GM12878 (cell line): ENCODE measurements at regions not wholly inside any gene's neighbourhood (a gene's known extent, or its start where the extent isn't known, plus 50 kb on each side); places are given as distances from the start of the nearest gene placed in this dataset.

Source experiments
- ATAC-seq: fragments of 200-7000 bp; cut with Tn5 transposase; 3 replicates; pipeline ENCODE4 v1.9.1; 2020; ENCODE audit warnings: mild to moderate bottlenecking, moderate library complexity
- BruUV-seq: library from RNA; stranded (reverse); fragments of 400-500 nt; replicated peaks from 2 replicates; lab custom pipeline; 2021; lab: Mats Ljungman, UMichigan
- CTCF ChIA-PET: fragments of 300-600 bp; sonication (Branson Sonifier 250); formaldehyde crosslinking; extraction: SDS; loops from one replicate; lab custom pipeline; 2021; ENCODE audit warnings: inconsistent platforms; lab: Yijun Ruan, JAX
- POLR2A ChIA-PET: fragments of 350-600 bp; formaldehyde crosslinking; extraction: SDS; loops from one replicate; lab custom pipeline; 2021; ENCODE audit warnings: inconsistent platforms; lab: Charles Lee
- RAD21 ChIA-PET: fragments of 300-600 bp; sonication (Branson Sonifier 250); formaldehyde crosslinking; loops from one replicate; lab custom pipeline; 2023; ENCODE audit warnings: antibody characterized with exemption; ENCODE audit not compliant: unreplicated experiment; lab: Charles Lee
- SMC1A ChIA-PET: fragments of 300-600 bp; sonication (Branson Sonifier 250); formaldehyde crosslinking; loops from one replicate; lab custom pipeline; 2023; ENCODE audit not compliant: unreplicated experiment, uncharacterized antibody; lab: Charles Lee
- DNase-seq: peaks from one replicate; pipeline ENCODE4 v3.0.0-alpha.2; 2011; ENCODE audit warnings: low read depth, low spot score
- FAIRE-seq: peaks from 3 replicates; lab custom pipeline; 2011; peaks lifted over from hg19 to GRCh38; lab: Jason Lieb, UNC
- H2AFZ ChIP-seq: 2 replicates; pipeline ENCODE4 v1.6.0; 2011; ENCODE audit warnings: low read depth, low read length, control low read depth; ENCODE audit not compliant: control insufficient read depth
- H3K27ac ChIP-seq: 2 replicates; pipeline ENCODE4 v1.5.1; 2011; ENCODE audit warnings: control low read depth; ENCODE audit not compliant: control insufficient read depth, insufficient read depth
- H3K27me3 ChIP-seq, 2 experiments: replicated peaks in 1 of 2; 2 replicates each; pipeline versions ENCODE4 v1.6.0 to v1.6.1; 2011; ENCODE audit warnings: low read length in 1 of 2; ENCODE audit not compliant: control insufficient read depth in 2 of 2, insufficient read depth in 2 of 2
- H3K36me3 ChIP-seq, 2 experiments: 2 replicates each; pipeline ENCODE4 v1.5.1; 2011; ENCODE audit warnings: low read length in 1 of 2; ENCODE audit not compliant: control insufficient read depth in 2 of 2, insufficient read depth in 2 of 2
- H3K4me1 ChIP-seq: 2 replicates; pipeline ENCODE4 v1.6.1; 2011; ENCODE audit warnings: mild to moderate bottlenecking, low read length, moderate library complexity, mixed read lengths; ENCODE audit not compliant: control insufficient read depth, insufficient read depth
- H3K4me2 ChIP-seq: 2 replicates; pipeline ENCODE4 v1.6.0; 2011; ENCODE audit warnings: control low read depth; ENCODE audit not compliant: control insufficient read depth, insufficient read depth
- H3K4me3 ChIP-seq: fragments of 200-600 bp; sonication (generic); 2 replicates; pipeline ENCODE4 v1.5.1; 2016
- H3K79me2 ChIP-seq: 2 replicates; pipeline ENCODE4 v1.6.0; 2011; ENCODE audit warnings: low read length; ENCODE audit not compliant: control insufficient read depth, insufficient read depth
- H3K9ac ChIP-seq: 2 replicates; pipeline ENCODE4 v1.8.0; 2011; ENCODE audit warnings: low read length, control low read depth, mixed read lengths; ENCODE audit not compliant: control insufficient read depth, insufficient read depth
- H3K9me3 ChIP-seq: replicated peaks from 3 replicates; pipeline ENCODE4 v1.5.1; 2011; ENCODE audit warnings: mild to moderate bottlenecking, low read length; ENCODE audit not compliant: control insufficient read depth, insufficient read depth
- H4K20me1 ChIP-seq: 2 replicates; pipeline ENCODE4 v1.6.0; 2011; ENCODE audit not compliant: control insufficient read depth, insufficient read depth
- CHD1 ChIP-seq: IDR thresholded peaks from 2 replicates; pipeline ENCODE4 v1.6.1; 2012; ENCODE audit warnings: low read depth, low read length, improper control_type of control experiment
- IKZF2 ChIP-seq, 2 experiments: fragments of 450-650 bp; IDR thresholded peaks; 2 replicates each; pipeline ENCODE4 v1.6.1; 2017; ENCODE audit warnings: mild to moderate bottlenecking in 2 of 2, moderate library complexity in 2 of 2
- MYC ChIP-seq: IDR thresholded peaks from 2 replicates; pipeline ENCODE4 v1.6.1; 2011; ENCODE audit warnings: mild to moderate bottlenecking, low read length, moderate library complexity, inconsistent platforms; ENCODE audit not compliant: insufficient read depth, insufficient replicate concordance, insufficient read length, severe bottlenecking
- POU2F2 ChIP-seq: IDR thresholded peaks from 3 replicates; pipeline ENCODE4 v1.6.1; 2011; ENCODE audit warnings: low read depth, mild to moderate bottlenecking, low read length, borderline replicate concordance
- RFX5 ChIP-seq: IDR thresholded peaks from 2 replicates; pipeline ENCODE4 v1.6.1; 2011; ENCODE audit warnings: low read depth, low read length, improper control_type of control experiment
- SP1 ChIP-seq: IDR thresholded peaks from one replicate; pipeline ENCODE4 v1.6.1; 2011; ENCODE audit warnings: low read depth, low read length
- TARDBP ChIP-seq: IDR thresholded peaks from 2 replicates; pipeline ENCODE4 v1.6.1; 2016; ENCODE audit warnings: borderline replicate concordance
- YBX1 ChIP-seq: fragments of 450-650 bp; IDR thresholded peaks from 2 replicates; pipeline ENCODE4 v1.6.1; 2016; ENCODE audit warnings: antibody characterized with exemption
- ZNF274 ChIP-seq: IDR thresholded peaks from one replicate; pipeline ENCODE4 v1.8.0; 2011; ENCODE audit not compliant: insufficient read length, insufficient read depth
- WGBS: methylation state at CpG from one replicate; pipeline ENCODE4 v1.1.6; 2016; ENCODE audit warnings: low lambda C conversion rate; ENCODE audit not compliant: insufficient replicate concordance, insufficient coverage; ENCODE audit errors: missing lambda C conversion rate; 5-methylcytosine and 5-hydroxymethylcytosine counted together
- in situ Hi-C: fragments of 300-500 bp; cut with MboI; formaldehyde crosslinking; loops from 9 replicates; pipeline ENCODE4 v1.14.3; 2018; ENCODE audit warnings: mixed read lengths
- intact Hi-C: fragments of 100-400 bp; cut with micrococcal nuclease; formaldehyde crosslinking; loops from one replicate; pipeline ENCODE4 v1.14.2; 2022; ENCODE audit not compliant: unreplicated experiment
- TF ChIP-seq, protein P1 (sequence below): fragments of 450-650 bp; IDR thresholded peaks from 2 replicates; pipeline ENCODE4 v1.6.1; 2016; ENCODE audit warnings: mild to moderate bottlenecking
- TF ChIP-seq, protein P2 (sequence below): IDR thresholded peaks from 2 replicates; pipeline ENCODE4 v1.6.1; 2011; ENCODE audit warnings: mild to moderate bottlenecking, low read depth, low read length, moderate library complexity; ENCODE audit not compliant: insufficient replicate concordance
- TF ChIP-seq, protein P3 (sequence below): fragments of 450-650 bp; IDR thresholded peaks from 2 replicates; pipeline ENCODE4 v1.6.1; 2017; ENCODE audit warnings: mild to moderate bottlenecking, moderate library complexity

DNA sequence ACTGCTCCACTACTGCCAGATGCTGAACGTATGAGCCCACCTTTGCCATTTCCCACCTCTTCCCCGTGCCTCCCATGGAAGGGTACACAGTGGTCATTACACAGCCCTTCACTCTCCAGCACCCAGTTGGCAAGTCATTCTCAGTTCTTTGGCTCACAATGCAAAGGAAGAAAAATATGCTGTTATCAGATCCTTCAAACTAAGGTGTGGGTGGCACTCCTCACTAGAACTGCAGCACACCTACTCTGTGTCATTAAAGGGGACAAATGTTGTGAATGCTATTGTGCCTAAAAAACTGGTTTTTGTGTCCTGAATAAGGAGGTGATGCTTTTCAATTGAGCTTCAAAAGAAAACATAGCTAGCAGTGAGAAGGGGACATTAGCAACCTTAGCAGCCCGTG, 183.1 kb upstream of the SNX2 start:
- TF ChIP-seq SP1 (no peak), POU2F2 (no peak)
- TF ChIP-seq, protein P1, sequence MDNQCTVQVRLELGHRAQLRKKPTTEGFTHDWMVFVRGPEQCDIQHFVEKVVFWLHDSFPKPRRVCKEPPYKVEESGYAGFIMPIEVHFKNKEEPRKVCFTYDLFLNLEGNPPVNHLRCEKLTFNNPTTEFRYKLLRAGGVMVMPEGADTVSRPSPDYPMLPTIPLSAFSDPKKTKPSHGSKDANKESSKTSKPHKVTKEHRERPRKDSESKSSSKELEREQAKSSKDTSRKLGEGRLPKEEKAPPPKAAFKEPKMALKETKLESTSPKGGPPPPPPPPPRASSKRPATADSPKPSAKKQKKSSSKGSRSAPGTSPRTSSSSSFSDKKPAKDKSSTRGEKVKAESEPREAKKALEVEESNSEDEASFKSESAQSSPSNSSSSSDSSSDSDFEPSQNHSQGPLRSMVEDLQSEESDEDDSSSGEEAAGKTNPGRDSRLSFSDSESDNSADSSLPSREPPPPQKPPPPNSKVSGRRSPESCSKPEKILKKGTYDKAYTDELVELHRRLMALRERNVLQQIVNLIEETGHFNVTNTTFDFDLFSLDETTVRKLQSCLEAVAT: no peak
- FAIRE-seq: no peak
- DNase-seq: no peak
- ATAC-seq: no peak
- POLR2A ChIA-PET: no interaction called here
- Histone ChIP-seq H3K36me3 (no peaks in the 10 kb centered on the region), H3K79me2 (no peaks in the 10 kb centered on the region), H3K4me1 (no peaks in the 10 kb centered on the region), H3K27me3 (no peaks in the 10 kb centered on the region; a peak in 1 of 4 replicates), H3K9me3 (no peaks in the 10 kb centered on the region), H4K20me1 (no peaks in the 10 kb centered on the region), H3K4me3 (no peak overlapping the region), H3K9ac (no peak overlapping the region), H3K27ac (no peak overlapping the region), H2AFZ (no peak overlapping the region), H3K4me2 (no peak overlapping the region)
- SMC1A ChIA-PET: no interaction called here
- CTCF ChIA-PET: no interaction called here
- RAD21 ChIA-PET: no interaction called here
- 40% methylated on average over 3 of the region's 3 CpGs for WGBS
- in situ Hi-C loops: no loop called here
- intact Hi-C loops: no loop called here
- BruUV-seq: no TSS peak

DNA sequence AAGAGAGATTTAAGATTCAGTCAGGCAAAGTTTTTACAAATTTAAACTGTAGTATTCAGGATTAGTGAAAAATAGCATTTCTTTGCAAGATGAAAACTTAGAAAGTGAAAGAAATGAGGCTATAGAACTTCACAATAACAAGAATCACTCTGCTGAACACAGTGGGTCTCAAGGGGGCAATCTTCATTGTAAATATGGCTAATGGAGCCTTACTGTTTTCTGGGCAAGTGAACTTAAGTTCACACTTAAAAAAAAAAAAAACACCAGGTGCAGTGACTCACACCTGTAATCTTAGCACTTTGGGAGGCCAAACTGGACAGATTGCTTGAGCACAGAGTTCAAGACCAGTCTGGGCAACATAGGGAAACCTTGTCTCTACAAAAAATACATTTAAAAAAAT, 175.9 kb upstream of the SNX2 start:
- Histone ChIP-seq H3K79me2 (no peaks in the 10 kb centered on the region), H3K4me2 (no peak overlapping the region), H3K36me3 (no peaks in the 10 kb centered on the region), H3K4me1 (no peaks in the 10 kb centered on the region), H3K27ac (no peak overlapping the region), H3K4me3 (no peak overlapping the region), H3K27me3 (no peaks in the 10 kb centered on the region), H4K20me1 (no peaks in the 10 kb centered on the region), H3K9me3 (no peaks in the 10 kb centered on the region; the same call in 1 of the 3 replicates), H3K9ac (no peak overlapping the region), H2AFZ (no peak overlapping the region)
- DNase-seq (no peak), ATAC-seq (no peak), FAIRE-seq (no peak)
- ChIA-PET SMC1A (no interaction called here), RAD21 (no interaction called here), CTCF (no interaction called here), POLR2A (no interaction called here)
- no TSS peak for BruUV-seq
- intact Hi-C loops (no loop called here), in situ Hi-C loops (no loop called here)
- TF ChIP-seq CHD1 (no peak), RFX5 (no peak), YBX1 (no peak), TARDBP (no peak), MYC (no peak), IKZF2 (IDR thresholded peaks at IDR 0.05) (no peak), ZNF274 (no peak)
- TF ChIP-seq, protein P2, sequence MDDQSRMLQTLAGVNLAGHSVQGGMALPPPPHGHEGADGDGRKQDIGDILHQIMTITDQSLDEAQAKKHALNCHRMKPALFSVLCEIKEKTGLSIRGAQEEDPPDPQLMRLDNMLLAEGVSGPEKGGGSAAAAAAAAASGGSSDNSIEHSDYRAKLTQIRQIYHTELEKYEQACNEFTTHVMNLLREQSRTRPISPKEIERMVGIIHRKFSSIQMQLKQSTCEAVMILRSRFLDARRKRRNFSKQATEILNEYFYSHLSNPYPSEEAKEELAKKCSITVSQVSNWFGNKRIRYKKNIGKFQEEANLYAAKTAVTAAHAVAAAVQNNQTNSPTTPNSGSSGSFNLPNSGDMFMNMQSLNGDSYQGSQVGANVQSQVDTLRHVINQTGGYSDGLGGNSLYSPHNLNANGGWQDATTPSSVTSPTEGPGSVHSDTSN: no peak
- TF ChIP-seq, protein P3, sequence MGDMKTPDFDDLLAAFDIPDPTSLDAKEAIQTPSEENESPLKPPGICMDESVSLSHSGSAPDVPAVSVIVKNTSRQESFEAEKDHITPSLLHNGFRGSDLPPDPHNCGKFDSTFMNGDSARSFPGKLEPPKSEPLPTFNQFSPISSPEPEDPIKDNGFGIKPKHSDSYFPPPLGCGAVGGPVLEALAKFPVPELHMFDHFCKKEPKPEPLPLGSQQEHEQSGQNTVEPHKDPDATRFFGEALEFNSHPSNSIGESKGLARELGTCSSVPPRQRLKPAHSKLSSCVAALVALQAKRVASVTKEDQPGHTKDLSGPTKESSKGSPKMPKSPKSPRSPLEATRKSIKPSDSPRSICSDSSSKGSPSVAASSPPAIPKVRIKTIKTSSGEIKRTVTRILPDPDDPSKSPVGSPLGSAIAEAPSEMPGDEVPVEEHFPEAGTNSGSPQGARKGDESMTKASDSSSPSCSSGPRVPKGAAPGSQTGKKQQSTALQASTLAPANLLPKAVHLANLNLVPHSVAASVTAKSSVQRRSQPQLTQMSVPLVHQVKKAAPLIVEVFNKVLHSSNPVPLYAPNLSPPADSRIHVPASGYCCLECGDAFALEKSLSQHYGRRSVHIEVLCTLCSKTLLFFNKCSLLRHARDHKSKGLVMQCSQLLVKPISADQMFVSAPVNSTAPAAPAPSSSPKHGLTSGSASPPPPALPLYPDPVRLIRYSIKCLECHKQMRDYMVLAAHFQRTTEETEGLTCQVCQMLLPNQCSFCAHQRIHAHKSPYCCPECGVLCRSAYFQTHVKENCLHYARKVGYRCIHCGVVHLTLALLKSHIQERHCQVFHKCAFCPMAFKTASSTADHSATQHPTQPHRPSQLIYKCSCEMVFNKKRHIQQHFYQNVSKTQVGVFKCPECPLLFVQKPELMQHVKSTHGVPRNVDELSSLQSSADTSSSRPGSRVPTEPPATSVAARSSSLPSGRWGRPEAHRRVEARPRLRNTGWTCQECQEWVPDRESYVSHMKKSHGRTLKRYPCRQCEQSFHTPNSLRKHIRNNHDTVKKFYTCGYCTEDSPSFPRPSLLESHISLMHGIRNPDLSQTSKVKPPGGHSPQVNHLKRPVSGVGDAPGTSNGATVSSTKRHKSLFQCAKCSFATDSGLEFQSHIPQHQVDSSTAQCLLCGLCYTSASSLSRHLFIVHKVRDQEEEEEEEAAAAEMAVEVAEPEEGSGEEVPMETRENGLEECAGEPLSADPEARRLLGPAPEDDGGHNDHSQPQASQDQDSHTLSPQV: no peak
